Heart right ventricle (tissue), 16 donors: ENCODE measurements at regions not wholly inside any gene's neighbourhood (a gene's known extent, or its start where the extent isn't known, plus 50 kb on each side); places are given as distances from the start of the nearest gene placed in this dataset.

Experiments
- ATAC-seq, 8 donors: fragments of 200-7000 bp; cut with Tn5 transposase; one replicate each; pipeline ENCODE4 v1.9.1; 2020; ENCODE audit warnings: mild to moderate bottlenecking in 8 of 8, moderate library complexity in 8 of 8, moderate number of reproducible peaks in 1 of 8
- DNase-seq, 2 donors: peaks; one replicate each; pipeline ENCODE4 v3.0.0-alpha.2; 2020
- H3K27ac ChIP-seq, 10 donors: fragments of 200-600 bp; sonication (generic) in 2 of 10; one replicate each; pipeline versions ENCODE4 v1.5.0 to v1.8.0; 2020 to 2022; ENCODE audit warnings: mild to moderate bottlenecking in 3 of 10
- H3K27me3 ChIP-seq, 7 donors: fragments of 200-600 bp; one replicate each; pipeline ENCODE4 v1.8.0; 2021 to 2022; ENCODE audit warnings: mild to moderate bottlenecking in 2 of 7
- H3K36me3 ChIP-seq, 9 donors: fragments of 200-600 bp; sonication (generic) in 1 of 9; one replicate each; pipeline versions ENCODE4 v1.5.0 to v1.8.0; 2020 to 2022; ENCODE audit warnings: mild to moderate bottlenecking in 2 of 9
- H3K4me1 ChIP-seq, 9 donors: fragments of 200-600 bp; sonication (generic) in 1 of 9; one replicate each; pipeline versions ENCODE4 v1.5.0 to v1.8.0; 2020 to 2022; ENCODE audit warnings: mild to moderate bottlenecking in 4 of 9
- H3K4me3 ChIP-seq, 10 donors: fragments of 200-600 bp; sonication (generic) in 2 of 10; one replicate each; pipeline versions ENCODE4 v1.5.0 to v1.8.0; 2020 to 2022; ENCODE audit warnings: mild to moderate bottlenecking in 7 of 10, moderate library complexity in 2 of 10
- H3K9me3 ChIP-seq, 11 donors: fragments of 200-600 bp in 10 of 11; sonication (generic) in 2 of 11; one replicate each; pipeline versions ENCODE4 v1.5.0 to v1.8.0; 2013 to 2022; ENCODE audit warnings: mild to moderate bottlenecking in 2 of 11, control low read depth in 1 of 11, moderate library complexity in 1 of 11
- CTCF ChIP-seq, 9 donors: fragments of 200-600 bp; sonication (generic) in 2 of 9; IDR thresholded peaks; one replicate each; pipeline versions ENCODE4 v1.5.0 to v1.8.0; 2021 to 2022; ENCODE audit warnings: antibody characterized with exemption in 9 of 9, mild to moderate bottlenecking in 5 of 9, moderate library complexity in 1 of 9
- WGBS, 2 donors: extraction: QIAGEN DNeasy Blood & Tissue Kit; methylation state at CpG; one replicate each; pipeline ENCODE4 v1.1.7; 2013; ENCODE audit warnings: inconsistent platforms in 1 of 2; 5-methylcytosine and 5-hydroxymethylcytosine counted together
- intact Hi-C, 10 donors: fragments of 100-400 bp; cut with DNase I; formaldehyde crosslinking; loops; one replicate each; pipeline versions ENCODE4 v1.11.1 to v1.14.2; 2022
- donor health status: Arrhythmogenic right ventricular cardiomyopathy.
- donor health status: ischemic (EF 13 %, LVEDD 7.1; RV severe dilation, severe dysfunction).
- donor health status: healthy with polysubstance abuse.
- donor health status: DM: no; HTN: yes; CAD: no.
- donor health status: DM: no; HTN: no; CAD: no.
- donor health status: ischemic (EF 25% LVEDD 6.9; RV normal size, moderate dysfunction).
- donor health status: ischemic (EF 25% LVEDD 5.7; RV mildly dilated, moderate dysfunction).
- donor health status: healthy.
- donor health status: DM: yes; HTN: yes; CAD: no.
- donor health status: Ischemic cardiomyopathy.
- donor health status: ischemic (EF 35%, LVEDD 5.7; RV mildly dilated, moderate dysfunction).
- donor health status: nonischemic (EF 11% LVEDD 7.7; RV severe dilation, severe dysfunction).
- donor health status: DM: yes; HTN: yes; CAD: no.
- donor health status: PGD.
- donor health status: ischemic (EF 29% LVEDD 5.4; RV normal size, mild dysfunction).
- donor health status: nonischemic (EF 23%, LVEDD 6.1; RV moderate dilation, normal function).

GRCh38 chr1:167158111-167158812, 62.4 kb upstream of the POU2F1 start:
- DNase-seq (no peak), ATAC-seq (no peak)
- peaks cover 0 to 3% (median 0%) of the 10 kb centered on the region in 11 donors for H3K9me3 ChIP-seq
- WGBS, 2 donors = 64 to 65% methylated on average over 6 of the region's 6 CpGs
- intact Hi-C loops = no loop called here
- no peak overlapping the region for H3K4me3 ChIP-seq
- peaks cover 0 to 2% (median 0%) of the 10 kb centered on the region in 7 donors for H3K27me3 ChIP-seq
- no peaks in the 10 kb centered on the region for H3K4me1 ChIP-seq
- TF ChIP-seq CTCF (IDR thresholded peaks at IDR 0.05) = no peak
- no peaks in the 10 kb centered on the region for H3K36me3 ChIP-seq
- H3K27ac ChIP-seq = no peak overlapping the region

- Histone ChIP-seq H3K9me3 (peaks cover 0 to 3% (median 0%) of the 10 kb centered on the region in 11 donors), H3K27ac (no peak overlapping the region), H3K4me1 (no peaks in the 10 kb centered on the region), H3K36me3 (no peaks in the 10 kb centered on the region), H3K4me3 (no peak overlapping the region), H3K27me3 (peaks cover 0 to 2% (median 0%) of the 10 kb centered on the region in 7 donors)
- DNase-seq (no peak), ATAC-seq (no peak)
- intact Hi-C loops = no loop called here
- WGBS, 2 donors = 87 to 91% methylated on average over 3 of the region's 3 CpGs
- TF ChIP-seq CTCF (IDR thresholded peaks at IDR 0.05) = no peak
These were observed 61.8 kb upstream of the POU2F1 start for GRCh38 chr1:167158813-167159275.

- TF ChIP-seq CTCF (IDR thresholded peaks at IDR 0.05) = no peak
- Histone ChIP-seq H3K9me3 (peaks cover 0 to 3% (median 0%) of the 10 kb centered on the region in 11 donors), H3K27ac (no peak overlapping the region), H3K27me3 (peaks cover 0 to 9% (median 0%) of the 10 kb centered on the region in 7 donors), H3K4me3 (no peak overlapping the region), H3K36me3 (no peaks in the 10 kb centered on the region), H3K4me1 (no peaks in the 10 kb centered on the region)
- DNase-seq (no peak), ATAC-seq (no peak)
- WGBS, 2 donors = 95% methylated on average over 5 of the region's 5 CpGs
- intact Hi-C loops = no loop called here
These were observed 60.9 kb upstream of the POU2F1 start for GRCh38 chr1:167159782-167160181.

- peaks cover 0 to 3% (median 0%) of the 10 kb centered on the region in 11 donors for H3K9me3 ChIP-seq
- H3K36me3 ChIP-seq = no peaks in the 10 kb centered on the region
- DNase-seq (no peak), ATAC-seq (no peak)
- peaks cover 0 to 17% (median 9%) of the 10 kb centered on the region in 7 donors for H3K27me3 ChIP-seq
- 56 to 62% methylated on average over 5 of the region's 5 CpGs for WGBS, 2 donors
- no peak for TF ChIP-seq CTCF (IDR thresholded peaks at IDR 0.05)
- H3K4me1 ChIP-seq = no peaks in the 10 kb centered on the region
- no peak overlapping the region for H3K4me3 ChIP-seq
- H3K27ac ChIP-seq = no peak overlapping the region
- intact Hi-C loops = no loop called here
These were observed 59.4 kb upstream of the POU2F1 start for GRCh38 chr1:167161242-167161641.
